ENCODE measurements at regions not wholly inside any gene's neighbourhood (a gene's known extent, or its start where the extent isn't known, plus 50 kb on each side); places are given as distances from the start of the nearest gene placed in this dataset.

DNA sequence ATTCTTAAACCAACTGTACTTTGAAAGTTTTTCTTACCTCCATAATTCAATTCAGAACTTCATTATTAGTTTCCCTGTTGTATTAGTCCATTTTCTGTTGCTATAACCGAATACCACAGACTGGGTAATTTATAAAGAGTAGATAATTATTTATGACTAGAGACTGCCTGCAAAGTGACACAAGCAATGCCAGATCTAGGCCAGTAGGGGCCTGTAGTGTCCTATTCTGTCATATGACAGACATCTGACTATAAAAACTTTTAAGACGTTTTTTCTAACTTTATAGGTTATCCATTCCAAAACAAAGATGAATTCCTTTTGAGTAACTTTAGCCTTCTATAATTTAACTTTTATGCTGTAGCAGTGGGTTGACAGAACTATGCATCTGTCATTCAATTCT, 2783.8 kb downstream of the PCDH9 start:
- no peaks in the 10 kb centered on the region for H3K9me3 ChIP-seq
- TF ChIP-seq, protein P1, sequence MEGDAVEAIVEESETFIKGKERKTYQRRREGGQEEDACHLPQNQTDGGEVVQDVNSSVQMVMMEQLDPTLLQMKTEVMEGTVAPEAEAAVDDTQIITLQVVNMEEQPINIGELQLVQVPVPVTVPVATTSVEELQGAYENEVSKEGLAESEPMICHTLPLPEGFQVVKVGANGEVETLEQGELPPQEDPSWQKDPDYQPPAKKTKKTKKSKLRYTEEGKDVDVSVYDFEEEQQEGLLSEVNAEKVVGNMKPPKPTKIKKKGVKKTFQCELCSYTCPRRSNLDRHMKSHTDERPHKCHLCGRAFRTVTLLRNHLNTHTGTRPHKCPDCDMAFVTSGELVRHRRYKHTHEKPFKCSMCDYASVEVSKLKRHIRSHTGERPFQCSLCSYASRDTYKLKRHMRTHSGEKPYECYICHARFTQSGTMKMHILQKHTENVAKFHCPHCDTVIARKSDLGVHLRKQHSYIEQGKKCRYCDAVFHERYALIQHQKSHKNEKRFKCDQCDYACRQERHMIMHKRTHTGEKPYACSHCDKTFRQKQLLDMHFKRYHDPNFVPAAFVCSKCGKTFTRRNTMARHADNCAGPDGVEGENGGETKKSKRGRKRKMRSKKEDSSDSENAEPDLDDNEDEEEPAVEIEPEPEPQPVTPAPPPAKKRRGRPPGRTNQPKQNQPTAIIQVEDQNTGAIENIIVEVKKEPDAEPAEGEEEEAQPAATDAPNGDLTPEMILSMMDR (IDR thresholded peaks at IDR 0.05) = no peak
- H3K4me3 ChIP-seq = no peak overlapping the region
- no peak for ATAC-seq
- no peak for DNase-seq
- no peaks in the 10 kb centered on the region for H3K27me3 ChIP-seq (ENCODE audit: low read depth)
- no peak overlapping the region for H3K27ac ChIP-seq
- no peaks in the 10 kb centered on the region for H3K36me3 ChIP-seq
- no peaks in the 10 kb centered on the region for H3K4me1 ChIP-seq
- intact Hi-C loops (cut with DNase I) = no loop called here

DNA sequence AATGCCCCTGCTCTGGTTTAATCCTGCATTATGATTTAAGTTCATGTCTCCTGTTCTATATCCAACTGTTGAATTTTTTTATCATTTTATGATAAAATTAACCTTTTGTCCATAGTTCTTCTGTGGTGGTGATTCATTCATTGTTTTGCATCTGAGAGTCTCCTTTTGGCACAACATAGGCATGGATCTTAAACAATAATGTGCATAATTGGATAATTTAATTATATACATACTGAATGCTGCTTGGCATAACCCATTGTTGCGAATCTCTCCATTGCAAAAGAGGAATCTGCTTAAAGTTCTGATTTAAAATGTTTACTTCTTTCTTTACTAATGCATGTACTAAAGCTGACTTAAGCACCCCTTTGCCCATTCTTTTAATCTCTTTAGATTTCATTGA, 2788.4 kb downstream of the PCDH9 start:
- H3K4me1 ChIP-seq = no peaks in the 10 kb centered on the region
- H3K4me3 ChIP-seq = no peak overlapping the region
- intact Hi-C loops (cut with DNase I) = no loop called here
- no peak overlapping the region for H3K27ac ChIP-seq
- no peaks in the 10 kb centered on the region for H3K36me3 ChIP-seq
- ATAC-seq = no peak
- no peaks in the 10 kb centered on the region for H3K9me3 ChIP-seq
- H3K27me3 ChIP-seq (ENCODE audit: low read depth) = no peaks in the 10 kb centered on the region
- TF ChIP-seq, protein P1 (IDR thresholded peaks at IDR 0.05) = no peak
- DNase-seq = no peak

DNA sequence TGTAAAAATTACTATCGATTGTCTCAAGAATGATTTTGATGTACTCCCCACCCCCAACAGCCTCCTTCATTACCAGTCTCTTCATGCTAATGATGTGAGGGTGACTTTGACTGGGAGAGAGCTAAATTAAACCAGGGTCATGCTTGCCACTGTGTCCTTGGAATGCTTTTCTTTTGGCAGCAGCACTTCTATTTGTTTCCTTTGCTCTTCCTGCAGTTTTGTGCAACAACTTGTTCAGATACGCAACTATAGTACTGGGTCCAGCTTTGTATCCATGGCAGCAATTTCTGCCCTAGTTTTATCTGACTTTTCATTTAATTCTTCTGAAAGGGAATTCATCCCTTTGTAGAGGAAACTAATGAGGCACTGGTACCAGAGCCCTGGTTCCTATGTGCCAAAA, 2792.1 kb downstream of the PCDH9 start:
- Histone ChIP-seq H3K27me3 (ENCODE audit: low read depth) (no peaks in the 10 kb centered on the region), H3K9me3 (no peaks in the 10 kb centered on the region), H3K36me3 (no peaks in the 10 kb centered on the region), H3K27ac (no peak overlapping the region), H3K4me3 (no peak overlapping the region), H3K4me1 (no peaks in the 10 kb centered on the region)
- intact Hi-C loops (cut with DNase I) = no loop called here
- TF ChIP-seq, protein P1 (IDR thresholded peaks at IDR 0.05) = no peak
- DNase-seq (no peak), ATAC-seq (no peak)

DNA sequence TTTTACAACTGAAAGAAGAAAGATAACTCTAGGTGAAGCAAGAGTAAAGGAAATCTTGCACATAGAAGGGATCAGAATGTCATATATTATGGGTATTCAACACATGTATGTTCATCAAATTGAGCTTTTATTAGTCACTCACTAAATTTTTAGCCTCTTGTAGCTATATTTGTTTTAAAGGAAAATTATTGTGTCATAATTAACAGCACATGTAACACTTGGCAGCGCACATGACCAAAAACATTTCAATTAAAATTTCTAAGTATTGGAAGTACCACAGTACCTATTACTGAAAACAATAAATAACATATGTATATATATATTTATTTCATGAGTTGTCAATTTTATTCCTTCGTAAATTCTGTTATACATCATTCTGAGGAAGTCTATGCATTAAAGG, 2800.4 kb downstream of the PCDH9 start:
- no peaks in the 10 kb centered on the region for H3K27me3 ChIP-seq (ENCODE audit: low read depth)
- intact Hi-C loops (cut with DNase I) = no loop called here
- H3K4me3 ChIP-seq = no peak overlapping the region
- H3K36me3 ChIP-seq = no peaks in the 10 kb centered on the region
- DNase-seq (no peak), ATAC-seq (no peak)
- H3K9me3 ChIP-seq = no peaks in the 10 kb centered on the region
- TF ChIP-seq, protein P1 (IDR thresholded peaks at IDR 0.05) = no peak
- no peak overlapping the region for H3K27ac ChIP-seq
- H3K4me1 ChIP-seq = no peaks in the 10 kb centered on the region

DNA sequence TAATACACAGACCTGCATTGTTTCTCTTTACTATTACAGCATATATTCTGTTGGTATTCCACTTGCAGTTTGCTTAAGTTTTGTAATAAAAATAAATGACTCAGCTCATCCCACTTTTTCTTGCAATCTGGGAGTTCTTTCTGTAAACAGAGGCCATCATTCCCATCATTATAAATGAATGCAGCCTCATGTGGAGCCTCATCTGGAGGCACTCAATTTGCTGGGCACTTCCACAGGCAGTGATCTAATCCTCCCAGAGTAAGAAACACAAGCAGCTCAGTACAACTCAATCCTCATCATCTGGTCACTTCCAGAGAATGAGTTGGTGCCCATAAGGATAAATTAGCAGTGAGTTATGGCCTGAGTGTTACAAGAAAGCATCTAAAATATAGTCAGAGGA, 2801.9 kb downstream of the PCDH9 start:
- Histone ChIP-seq H3K27ac (no peak overlapping the region), H3K4me3 (no peak overlapping the region), H3K27me3 (ENCODE audit: low read depth) (no peaks in the 10 kb centered on the region), H3K4me1 (no peaks in the 10 kb centered on the region), H3K36me3 (no peaks in the 10 kb centered on the region), H3K9me3 (no peaks in the 10 kb centered on the region)
- DNase-seq = no peak
- intact Hi-C loops (cut with DNase I) = no loop called here
- no peak for ATAC-seq
- TF ChIP-seq, protein P1 (IDR thresholded peaks at IDR 0.05) = no peak

DNA sequence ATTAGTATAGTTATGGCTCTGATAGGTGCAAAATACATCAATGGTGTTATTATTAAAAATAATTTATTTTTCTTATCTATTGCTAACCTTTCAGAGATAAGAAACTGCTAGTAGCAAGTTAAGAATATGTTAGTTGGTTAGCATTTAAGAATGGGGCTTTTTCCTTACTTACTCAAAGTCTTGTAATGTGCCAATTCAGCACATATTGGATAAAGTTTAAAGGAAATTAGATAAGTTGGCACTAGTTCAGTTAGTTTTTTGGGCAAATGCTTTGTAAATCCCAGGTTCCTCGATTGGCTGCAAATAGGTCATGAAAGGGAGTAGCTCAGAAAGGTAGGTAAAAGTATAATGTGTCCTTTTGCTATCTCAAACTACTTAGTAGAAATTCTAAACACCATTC, 2806.7 kb downstream of the PCDH9 start:
- DNase-seq (no peak), ATAC-seq (no peak)
- no peak overlapping the region for H3K4me3 ChIP-seq
- no peaks in the 10 kb centered on the region for H3K4me1 ChIP-seq
- no peaks in the 10 kb centered on the region for H3K27me3 ChIP-seq (ENCODE audit: low read depth)
- TF ChIP-seq, protein P1 (IDR thresholded peaks at IDR 0.05) = no peak
- no peaks in the 10 kb centered on the region for H3K36me3 ChIP-seq
- H3K27ac ChIP-seq = no peak overlapping the region
- H3K9me3 ChIP-seq = no peaks in the 10 kb centered on the region
- intact Hi-C loops (cut with DNase I) = no loop called here

Data from lower lobe of right lung (tissue), 2 donors.